ENCODE measurements at regions not wholly inside any gene's neighbourhood (a gene's known extent, or its start where the extent isn't known, plus 50 kb on each side); places are given as distances from the start of the nearest gene placed in this dataset.
"Not testable (repeated sequence)": the region's sequence is repeated elsewhere in the genome, so short reads cannot be mapped to it uniquely, and the experiment has no call there.

GRCh38 chr20:53658322-53658721 lies 64.7 kb upstream of the ZNF217 start:
- no peak overlapping the region for H3K9ac ChIP-seq (ENCODE audit: low read depth in 1 of 2, low read length in 2 of 2)
- H3K27ac ChIP-seq (ENCODE audit: low read depth, low read length) = no peak overlapping the region
- no peaks in the 10 kb centered on the region for H3K36me3 ChIP-seq (ENCODE audit: control insufficient read depth in 1 of 2, insufficient read depth in 2 of 2, low read length in 2 of 2)
- H3K4me1 ChIP-seq (ENCODE audit: control insufficient read depth in 1 of 2, insufficient read depth in 2 of 2, low read length in 2 of 2) = peaks cover 32 to 33% of the 10 kb centered on the region in 2 donors
- no peaks in the 10 kb centered on the region for H3K27me3 ChIP-seq (ENCODE audit: control insufficient read depth in 1 of 2, insufficient read depth in 2 of 2, low read length in 2 of 2)
- no peaks in the 10 kb centered on the region for H3K9me3 ChIP-seq (ENCODE audit: control insufficient read depth in 1 of 2, low read length in 2 of 2)
- no peak overlapping the region for H3K4me3 ChIP-seq (ENCODE audit: low read depth in 1 of 2, low read length in 2 of 2)

GRCh38 chr20:53657732-53658131 lies 64.1 kb upstream of the ZNF217 start:
- H3K9me3 ChIP-seq (ENCODE audit: control insufficient read depth in 1 of 2, low read length in 2 of 2) = no peaks in the 10 kb centered on the region
- no peaks in the 10 kb centered on the region for H3K36me3 ChIP-seq (ENCODE audit: control insufficient read depth in 1 of 2, insufficient read depth in 2 of 2, low read length in 2 of 2)
- H3K4me1 ChIP-seq (ENCODE audit: control insufficient read depth in 1 of 2, insufficient read depth in 2 of 2, low read length in 2 of 2) = peaks cover 38 to 39% of the 10 kb centered on the region in 2 donors
- H3K27ac ChIP-seq (ENCODE audit: low read depth, low read length) = no peak overlapping the region
- no peak overlapping the region for H3K4me3 ChIP-seq (ENCODE audit: low read depth in 1 of 2, low read length in 2 of 2)
- H3K9ac ChIP-seq (ENCODE audit: low read depth in 1 of 2, low read length in 2 of 2) = no peak overlapping the region
- no peaks in the 10 kb centered on the region for H3K27me3 ChIP-seq (ENCODE audit: control insufficient read depth in 1 of 2, insufficient read depth in 2 of 2, low read length in 2 of 2)

- Histone ChIP-seq H3K27ac (ENCODE audit: low read depth, low read length) (no peak overlapping the region), H3K9me3 (ENCODE audit: control insufficient read depth in 1 of 2, low read length in 2 of 2) (no peaks in the 10 kb centered on the region), H3K36me3 (ENCODE audit: control insufficient read depth in 1 of 2, insufficient read depth in 2 of 2, low read length in 2 of 2) (no peaks in the 10 kb centered on the region), H3K9ac (ENCODE audit: low read depth in 1 of 2, low read length in 2 of 2) (no peak overlapping the region), H3K27me3 (ENCODE audit: control insufficient read depth in 1 of 2, insufficient read depth in 2 of 2, low read length in 2 of 2) (no peaks in the 10 kb centered on the region), H3K4me3 (ENCODE audit: low read depth in 1 of 2, low read length in 2 of 2) (no peak overlapping the region), H3K4me1 (ENCODE audit: control insufficient read depth in 1 of 2, insufficient read depth in 2 of 2, low read length in 2 of 2) (peaks cover 42 to 43% of the 10 kb centered on the region in 2 donors)
These were observed 63.6 kb upstream of the ZNF217 start for GRCh38 chr20:53657279-53657678.

- H3K27me3 ChIP-seq (ENCODE audit: control insufficient read depth in 1 of 2, insufficient read depth in 2 of 2, low read length in 2 of 2) = no peaks in the 10 kb centered on the region
- H3K9ac ChIP-seq (ENCODE audit: low read depth in 1 of 2, low read length in 2 of 2) = no peak overlapping the region
- H3K27ac ChIP-seq (ENCODE audit: low read depth, low read length) = no peak overlapping the region
- no peaks in the 10 kb centered on the region for H3K36me3 ChIP-seq (ENCODE audit: control insufficient read depth in 1 of 2, insufficient read depth in 2 of 2, low read length in 2 of 2)
- H3K4me3 ChIP-seq (ENCODE audit: low read depth in 1 of 2, low read length in 2 of 2) = no peak overlapping the region
- peaks cover 45% of the 10 kb centered on the region in 2 donors for H3K4me1 ChIP-seq (ENCODE audit: control insufficient read depth in 1 of 2, insufficient read depth in 2 of 2, low read length in 2 of 2)
- no peaks in the 10 kb centered on the region for H3K9me3 ChIP-seq (ENCODE audit: control insufficient read depth in 1 of 2, low read length in 2 of 2)
These were observed 62.9 kb upstream of the ZNF217 start for GRCh38 chr20:53656293-53657202.

GRCh38 chr20:53655625-53656292 lies 62.1 kb upstream of the ZNF217 start:
- Histone ChIP-seq H3K36me3 (ENCODE audit: control insufficient read depth in 1 of 2, insufficient read depth in 2 of 2, low read length in 2 of 2) (no peaks in the 10 kb centered on the region), H3K9me3 (ENCODE audit: control insufficient read depth in 1 of 2, low read length in 2 of 2) (no peaks in the 10 kb centered on the region), H3K9ac (ENCODE audit: low read depth in 1 of 2, low read length in 2 of 2) (peak overlapping the region in 1 of 2 donors; percentile 21), H3K27ac (ENCODE audit: low read depth, low read length) (no peak overlapping the region), H3K27me3 (ENCODE audit: control insufficient read depth in 1 of 2, insufficient read depth in 2 of 2, low read length in 2 of 2) (no peaks in the 10 kb centered on the region), H3K4me1 (ENCODE audit: control insufficient read depth in 1 of 2, insufficient read depth in 2 of 2, low read length in 2 of 2) (peaks cover 38% of the 10 kb centered on the region in 2 donors), H3K4me3 (ENCODE audit: low read depth in 1 of 2, low read length in 2 of 2) (peak overlapping the region in 1 of 2 donors; percentile 12)

- no peaks in the 10 kb centered on the region for H3K9me3 ChIP-seq (ENCODE audit: control insufficient read depth in 1 of 2, low read length in 2 of 2)
- H3K36me3 ChIP-seq (ENCODE audit: control insufficient read depth in 1 of 2, insufficient read depth in 2 of 2, low read length in 2 of 2) = no peaks in the 10 kb centered on the region
- H3K27me3 ChIP-seq (ENCODE audit: control insufficient read depth in 1 of 2, insufficient read depth in 2 of 2, low read length in 2 of 2) = no peaks in the 10 kb centered on the region
- peaks cover 34% of the 10 kb centered on the region in 2 donors for H3K4me1 ChIP-seq (ENCODE audit: control insufficient read depth in 1 of 2, insufficient read depth in 2 of 2, low read length in 2 of 2)
- peak overlapping the region; percentile 21 to 68 for H3K9ac ChIP-seq (ENCODE audit: low read depth in 1 of 2, low read length in 2 of 2)
- no peak overlapping the region for H3K27ac ChIP-seq (ENCODE audit: low read depth, low read length)
- peak overlapping the region; percentile 12 to 55 for H3K4me3 ChIP-seq (ENCODE audit: low read depth in 1 of 2, low read length in 2 of 2)
These were observed 61.4 kb upstream of the ZNF217 start for GRCh38 chr20:53654932-53655624.

- Histone ChIP-seq H3K4me3 (ENCODE audit: low read depth in 1 of 2, low read length in 2 of 2) (peak overlapping the region; percentile 12 to 55), H3K4me1 (ENCODE audit: control insufficient read depth in 1 of 2, insufficient read depth in 2 of 2, low read length in 2 of 2) (peaks cover 34% of the 10 kb centered on the region in 2 donors)
- H3K36me3 ChIP-seq (ENCODE audit: control insufficient read depth in 1 of 2, insufficient read depth in 2 of 2, low read length in 2 of 2); H3K27ac ChIP-seq (ENCODE audit: low read depth, low read length); H3K9ac ChIP-seq (ENCODE audit: low read depth in 1 of 2, low read length in 2 of 2); H3K27me3 ChIP-seq (ENCODE audit: control insufficient read depth in 1 of 2, insufficient read depth in 2 of 2, low read length in 2 of 2); H3K9me3 ChIP-seq (ENCODE audit: control insufficient read depth in 1 of 2, low read length in 2 of 2): not testable (repeated sequence)
These were observed 60.9 kb upstream of the ZNF217 start for GRCh38 chr20:53654521-53654920.

- peak overlapping the region in 1 of 2 donors; percentile 35 for H3K9ac ChIP-seq (ENCODE audit: low read depth in 1 of 2, low read length in 2 of 2)
- H3K4me1 ChIP-seq (ENCODE audit: control insufficient read depth in 1 of 2, insufficient read depth in 2 of 2, low read length in 2 of 2) = peaks cover 34% of the 10 kb centered on the region in 2 donors
- no peaks in the 10 kb centered on the region for H3K27me3 ChIP-seq (ENCODE audit: control insufficient read depth in 1 of 2, insufficient read depth in 2 of 2, low read length in 2 of 2)
- no peaks in the 10 kb centered on the region for H3K9me3 ChIP-seq (ENCODE audit: control insufficient read depth in 1 of 2, low read length in 2 of 2)
- peak overlapping the region in 1 of 2 donors; percentile 48 for H3K4me3 ChIP-seq (ENCODE audit: low read depth in 1 of 2, low read length in 2 of 2)
- no peaks in the 10 kb centered on the region for H3K36me3 ChIP-seq (ENCODE audit: control insufficient read depth in 1 of 2, insufficient read depth in 2 of 2, low read length in 2 of 2)
- H3K27ac ChIP-seq (ENCODE audit: low read depth, low read length) = peak overlapping the region; percentile 30
These were observed 59.3 kb upstream of the ZNF217 start for GRCh38 chr20:53652859-53653517.

GRCh38 chr20:53652090-53652858 lies 58.6 kb upstream of the ZNF217 start:
- peaks cover 34% of the 10 kb centered on the region in 2 donors for H3K4me1 ChIP-seq (ENCODE audit: control insufficient read depth in 1 of 2, insufficient read depth in 2 of 2, low read length in 2 of 2)
- H3K27me3 ChIP-seq (ENCODE audit: control insufficient read depth in 1 of 2, insufficient read depth in 2 of 2, low read length in 2 of 2) = no peaks in the 10 kb centered on the region
- H3K9ac ChIP-seq (ENCODE audit: low read depth in 1 of 2, low read length in 2 of 2) = peak overlapping the region; percentile 5 to 35
- peak overlapping the region in 1 of 2 donors; percentile 48 for H3K4me3 ChIP-seq (ENCODE audit: low read depth in 1 of 2, low read length in 2 of 2)
- H3K9me3 ChIP-seq (ENCODE audit: control insufficient read depth in 1 of 2, low read length in 2 of 2) = no peaks in the 10 kb centered on the region
- peak overlapping the region; percentile 30 for H3K27ac ChIP-seq (ENCODE audit: low read depth, low read length)
- no peaks in the 10 kb centered on the region for H3K36me3 ChIP-seq (ENCODE audit: control insufficient read depth in 1 of 2, insufficient read depth in 2 of 2, low read length in 2 of 2)

Measured in duodenal mucosa (tissue), 2 donors.